ENCODE measurements at regions not wholly inside any gene's neighbourhood (a gene's known extent, or its start where the extent isn't known, plus 50 kb on each side); places are given as distances from the start of the nearest gene placed in this dataset.
"Not testable (repeated sequence)": the region's sequence is repeated elsewhere in the genome, so short reads cannot be mapped to it uniquely, and the experiment has no call there.

GRCh38 chr6:3542032-3542640 lies 85.3 kb upstream of the SLC22A23 start:
- no peak for DNase-seq

GRCh38 chr6:3541006-3541585 lies 84.2 kb upstream of the SLC22A23 start:
- no peak for DNase-seq

- no peak for DNase-seq
Observed at GRCh38 chr6:3540253-3540820, 83.5 kb upstream of the SLC22A23 start.

- no peak for DNase-seq
Observed at GRCh38 chr6:3538536-3538935, 81.7 kb upstream of the SLC22A23 start.

- DNase-seq = no peak
Observed at GRCh38 chr6:3536901-3537300, 80.1 kb upstream of the SLC22A23 start.

GRCh38 chr6:3535776-3536435 lies 79.1 kb upstream of the SLC22A23 start:
- DNase-seq = no peak

GRCh38 chr6:3535033-3535775 lies 78.4 kb upstream of the SLC22A23 start:
- DNase-seq = no peak

GRCh38 chr6:3534599-3534998 lies 77.7 kb upstream of the SLC22A23 start:
- no peak for DNase-seq

- no peak for DNase-seq
Observed at GRCh38 chr6:3533981-3534380, 77.1 kb upstream of the SLC22A23 start.

- DNase-seq = no peak
Observed at GRCh38 chr6:3532296-3532916, 75.6 kb upstream of the SLC22A23 start.

- DNase-seq = no peak
Observed at GRCh38 chr6:3531481-3531880, 74.6 kb upstream of the SLC22A23 start.

- DNase-seq = no peak
Observed at GRCh38 chr6:3530515-3530914, 73.7 kb upstream of the SLC22A23 start.

- no peak for DNase-seq
Observed at GRCh38 chr6:3529721-3530120, 72.9 kb upstream of the SLC22A23 start.

- no peak for DNase-seq
Observed at GRCh38 chr6:3529232-3529631, 72.4 kb upstream of the SLC22A23 start.

- not testable (repeated sequence) for DNase-seq
Observed at GRCh38 chr6:3528081-3528671, 71.3 kb upstream of the SLC22A23 start.

- DNase-seq = no peak
Observed at GRCh38 chr6:3527651-3527977, 70.8 kb upstream of the SLC22A23 start.

- no peak for DNase-seq
Observed at GRCh38 chr6:3526962-3527650, 70.3 kb upstream of the SLC22A23 start.

GRCh38 chr6:3525915-3526314 lies 69.1 kb upstream of the SLC22A23 start:
- no peak for DNase-seq

- no peak for DNase-seq
Observed at GRCh38 chr6:3524456-3524855, 67.6 kb upstream of the SLC22A23 start.

- DNase-seq = no peak
Observed at GRCh38 chr6:3523966-3524365, 67.1 kb upstream of the SLC22A23 start.

- no peak for DNase-seq
Observed at GRCh38 chr6:3523271-3523670, 66.4 kb upstream of the SLC22A23 start.

All from activated CD4-positive, alpha-beta T cell treated with anti-CD3 and anti-CD28 coated beads for 48 hours (primary cell).